Esophagus muscularis mucosa (tissue), 4 donors: ENCODE measurements at regions not wholly inside any gene's neighbourhood (a gene's known extent, or its start where the extent isn't known, plus 50 kb on each side); places are given as distances from the start of the nearest gene placed in this dataset.
"Not testable (repeated sequence)": the region's sequence is repeated elsewhere in the genome, so short reads cannot be mapped to it uniquely, and the experiment has no call there.

Source experiments
- DNase-seq: peaks from one replicate; pipeline ENCODE4 v3.0.0-alpha.2; 2017; ENCODE audit errors: extremely low spot score
- H3K27ac ChIP-seq, 4 donors: fragments of 200-600 bp; sonication (generic); replicated peaks in 1 of 4; 1 replicate in 3 of 4; 2 replicates in 1 of 4; pipeline ENCODE4 v1.5.1; 2016 to 2019; ENCODE audit warnings: mild to moderate bottlenecking in 1 of 4
- H3K27me3 ChIP-seq, 4 donors: fragments of 200-600 bp; sonication (generic); one replicate each; pipeline versions ENCODE4 v1.5.1 to v1.6.0; 2016 to 2019
- H3K36me3 ChIP-seq, 4 donors: fragments of 200-600 bp; sonication (generic); one replicate each; pipeline ENCODE4 v1.5.1; 2016 to 2019
- H3K4me1 ChIP-seq, 4 donors: fragments of 200-600 bp; sonication (generic); one replicate each; pipeline ENCODE4 v1.5.1; 2016 to 2019
- H3K4me3 ChIP-seq, 4 donors: fragments of 200-600 bp; sonication (generic); 1 replicate in 2 of 4; 2 replicates in 2 of 4; pipeline ENCODE4 v1.5.1; 2016 to 2019; ENCODE audit warnings: mild to moderate bottlenecking in 4 of 4, moderate library complexity in 1 of 4
- H3K9me3 ChIP-seq, 4 donors: fragments of 200-600 bp; sonication (generic); 1 replicate in 3 of 4; 2 replicates in 1 of 4; pipeline ENCODE4 v1.5.1; 2016 to 2019
- EP300 ChIP-seq: sonication (generic); formaldehyde crosslinking; IDR thresholded peaks from one replicate; pipeline ENCODE4 v1.6.1; 2017; ENCODE audit warnings: antibody characterized with exemption
- POLR2A ChIP-seq: fragments of 450-650 bp; IDR thresholded peaks from one replicate; pipeline ENCODE4 v1.6.1; 2017; ENCODE audit warnings: antibody characterized with exemption, moderate library complexity, mild to moderate bottlenecking, low read depth
- POLR2AphosphoS5 ChIP-seq, 2 donors: sonication (generic); formaldehyde crosslinking; IDR thresholded peaks; one replicate each; pipeline ENCODE4 v1.6.1; 2017; ENCODE audit warnings: antibody characterized with exemption in 2 of 2
- WGBS: methylation state at CpG from one replicate; pipeline ENCODE4 v1.1.5; 2018; 5-methylcytosine and 5-hydroxymethylcytosine counted together
- intact Hi-C: fragments of 100-400 bp; cut with DNase I; formaldehyde crosslinking; loops from one replicate; pipeline ENCODE4 v1.15.1; 2023
- TF ChIP-seq, protein P1 (sequence below), 3 experiments: fragments of 200-600 bp in 2 of 3; fragments of 450-650 bp in 1 of 3; sonication (generic) in 2 of 3; IDR thresholded peaks; one replicate each; pipeline ENCODE4 v1.5.1; 2017 to 2019; ENCODE audit warnings: antibody characterized with exemption in 3 of 3, mild to moderate bottlenecking in 2 of 3, moderate library complexity in 1 of 3

DNA sequence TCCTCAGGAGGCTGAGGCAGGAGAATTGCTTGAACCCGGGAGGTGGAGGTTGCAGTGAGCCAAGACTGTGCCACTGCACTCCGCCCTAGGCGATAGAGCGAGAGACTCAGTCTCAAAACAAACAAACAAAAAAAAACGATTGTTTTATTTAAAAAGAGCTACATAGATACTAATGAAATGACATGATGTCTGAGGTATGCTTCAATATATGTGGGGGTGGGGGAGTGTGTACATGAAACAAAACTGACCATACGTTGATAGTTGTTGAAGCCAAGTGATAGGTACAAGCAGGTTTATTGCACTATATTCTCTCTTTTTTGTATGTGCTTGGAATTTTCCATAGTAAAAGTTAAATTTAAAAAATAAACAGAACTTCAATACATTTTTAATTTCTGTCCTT is 240.1 kb downstream of the TFAP2A start:
- no peak for DNase-seq
- Histone ChIP-seq H3K27ac (no peak overlapping the region), H3K27me3 (no peaks in the 10 kb centered on the region), H3K9me3 (no peaks in the 10 kb centered on the region), H3K36me3 (no peaks in the 10 kb centered on the region), H3K4me3 (no peak overlapping the region), H3K4me1 (no peaks in the 10 kb centered on the region)
- intact Hi-C loops, result no loop called here
- WGBS, result 87% methylated on average over 6 of the region's 6 CpGs
- no peak for TF ChIP-seq EP300

DNA sequence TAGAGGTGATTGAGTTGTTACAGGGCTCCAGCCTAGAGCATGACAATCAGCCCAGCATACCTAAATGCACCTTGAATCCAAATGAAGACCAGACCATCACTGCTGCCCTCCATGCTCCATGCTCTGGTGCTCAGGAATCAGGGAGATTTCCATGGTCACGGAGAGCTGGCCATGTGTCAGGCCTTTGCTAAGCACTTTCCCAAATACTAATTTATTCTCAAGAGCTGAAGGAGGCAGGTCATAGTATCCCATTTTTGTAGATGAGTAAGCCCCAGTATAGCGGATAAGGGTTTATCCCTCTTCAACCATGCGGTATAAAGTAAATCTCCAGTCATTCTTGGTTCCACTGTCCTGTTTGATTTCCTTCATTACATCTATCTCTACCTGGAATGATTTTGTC is 240.8 kb downstream of the TFAP2A start:
- no peak overlapping the region for H3K4me3 ChIP-seq
- intact Hi-C loops, result no loop called here

DNA sequence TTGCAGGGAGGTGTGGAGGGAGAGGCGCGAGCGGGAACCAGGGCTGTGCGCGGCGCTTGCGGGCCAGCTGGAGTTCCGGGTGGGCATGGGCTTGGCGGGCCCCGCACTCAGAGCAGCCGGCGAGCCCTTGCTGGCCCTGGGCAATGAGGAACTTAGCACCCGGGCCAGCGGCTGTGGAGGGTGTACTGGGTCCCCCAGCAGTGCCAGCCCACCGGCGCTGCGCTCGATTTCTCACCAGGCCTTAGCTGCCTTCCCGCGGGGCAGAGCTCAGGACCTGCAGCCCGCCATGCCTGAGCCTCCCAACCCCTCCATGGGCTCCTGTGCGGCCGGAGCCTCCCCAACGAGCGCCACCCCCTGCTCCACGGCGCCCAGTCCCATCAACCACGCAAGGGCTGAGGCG is 243.2 kb downstream of the TFAP2A start:
- DNase-seq, H3K27ac ChIP-seq, H3K9me3 ChIP-seq, H3K36me3 ChIP-seq, H3K4me3 ChIP-seq, intact Hi-C loops, H3K27me3 ChIP-seq, H3K4me1 ChIP-seq: not testable (repeated sequence)
- WGBS, result 97% methylated on average over 12 of the region's 29 CpGs

More for the DNA sequence above, 240.8 kb downstream of the TFAP2A start:
- no peaks in the 10 kb centered on the region for H3K4me1 ChIP-seq
- H3K36me3 ChIP-seq, result no peaks in the 10 kb centered on the region
- H3K27ac ChIP-seq, result no peak overlapping the region
- TF ChIP-seq, protein P1, sequence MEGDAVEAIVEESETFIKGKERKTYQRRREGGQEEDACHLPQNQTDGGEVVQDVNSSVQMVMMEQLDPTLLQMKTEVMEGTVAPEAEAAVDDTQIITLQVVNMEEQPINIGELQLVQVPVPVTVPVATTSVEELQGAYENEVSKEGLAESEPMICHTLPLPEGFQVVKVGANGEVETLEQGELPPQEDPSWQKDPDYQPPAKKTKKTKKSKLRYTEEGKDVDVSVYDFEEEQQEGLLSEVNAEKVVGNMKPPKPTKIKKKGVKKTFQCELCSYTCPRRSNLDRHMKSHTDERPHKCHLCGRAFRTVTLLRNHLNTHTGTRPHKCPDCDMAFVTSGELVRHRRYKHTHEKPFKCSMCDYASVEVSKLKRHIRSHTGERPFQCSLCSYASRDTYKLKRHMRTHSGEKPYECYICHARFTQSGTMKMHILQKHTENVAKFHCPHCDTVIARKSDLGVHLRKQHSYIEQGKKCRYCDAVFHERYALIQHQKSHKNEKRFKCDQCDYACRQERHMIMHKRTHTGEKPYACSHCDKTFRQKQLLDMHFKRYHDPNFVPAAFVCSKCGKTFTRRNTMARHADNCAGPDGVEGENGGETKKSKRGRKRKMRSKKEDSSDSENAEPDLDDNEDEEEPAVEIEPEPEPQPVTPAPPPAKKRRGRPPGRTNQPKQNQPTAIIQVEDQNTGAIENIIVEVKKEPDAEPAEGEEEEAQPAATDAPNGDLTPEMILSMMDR (IDR thresholded peaks at IDR 0.05), result no peak
- no peak for TF ChIP-seq EP300
- no peak for TF ChIP-seq POLR2AphosphoS5 (IDR thresholded peaks at IDR 0.05)
- TF ChIP-seq POLR2A, result no peak
- DNase-seq, result no peak
- H3K27me3 ChIP-seq, result no peaks in the 10 kb centered on the region
- no peaks in the 10 kb centered on the region for H3K9me3 ChIP-seq
- 81% methylated on average over 3 of the region's 3 CpGs for WGBS

DNA sequence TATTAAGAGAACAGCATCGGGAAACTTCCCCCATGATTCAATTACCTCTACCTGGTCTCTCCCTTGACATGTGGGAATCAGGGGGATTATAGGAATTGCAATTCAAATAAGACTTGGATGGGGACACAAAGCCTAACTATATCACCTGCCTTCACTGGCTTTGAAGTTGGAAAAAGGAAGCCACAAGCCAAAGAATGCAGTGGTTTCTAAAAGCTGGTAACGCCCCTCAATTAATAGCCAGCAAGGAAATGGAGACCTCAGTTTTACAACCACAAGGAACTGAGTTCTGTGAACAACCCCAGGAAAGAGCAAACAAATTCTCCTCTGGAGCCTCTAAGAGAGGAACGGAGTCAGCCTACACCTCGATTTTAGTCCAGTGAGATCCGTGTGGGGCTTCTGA is 244.1 kb downstream of the TFAP2A start:
- 80% methylated on average over 5 of the region's 5 CpGs for WGBS
- no peak for TF ChIP-seq POLR2A
- TF ChIP-seq EP300, result no peak
- no peak for TF ChIP-seq POLR2AphosphoS5 (IDR thresholded peaks at IDR 0.05)
- TF ChIP-seq, protein P1 (IDR thresholded peaks at IDR 0.05), result no peak
- intact Hi-C loops, result no loop called here

DNA sequence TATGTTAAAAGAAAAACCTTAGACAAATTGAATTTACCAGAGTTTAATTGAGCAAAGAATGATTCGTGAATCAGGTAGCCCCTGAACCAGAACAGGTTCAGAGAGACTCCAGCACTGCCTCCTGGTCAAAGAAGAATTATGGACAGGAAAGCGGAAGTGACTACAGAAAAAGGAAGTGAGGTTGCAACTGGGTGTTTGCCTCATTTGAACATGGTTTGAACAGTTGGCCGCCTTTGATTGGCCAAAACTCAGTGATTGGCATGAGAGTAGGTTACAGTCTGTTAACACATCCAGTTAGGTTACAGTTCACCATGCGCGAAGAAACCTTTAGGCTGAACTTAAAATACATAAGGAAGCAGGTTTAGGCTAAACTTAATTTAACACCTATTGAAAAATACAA is 248.8 kb downstream of the TFAP2A start:
- no peak for DNase-seq
- Histone ChIP-seq H3K4me1 (no peaks in the 10 kb centered on the region), H3K36me3 (no peaks in the 10 kb centered on the region), H3K27ac (no peak overlapping the region), H3K27me3 (no peaks in the 10 kb centered on the region), H3K4me3 (no peak overlapping the region), H3K9me3 (no peaks in the 10 kb centered on the region)
- 89% methylated on average over 5 of the region's 5 CpGs for WGBS
- intact Hi-C loops, result no loop called here
- TF ChIP-seq POLR2AphosphoS5 (IDR thresholded peaks at IDR 0.05) (no peak), EP300 (no peak), POLR2A (no peak)
- TF ChIP-seq, protein P1 (IDR thresholded peaks at IDR 0.05), result no peak

More for the DNA sequence above, 244.1 kb downstream of the TFAP2A start:
- no peak overlapping the region for H3K4me3 ChIP-seq
- no peaks in the 10 kb centered on the region for H3K27me3 ChIP-seq
- DNase-seq, result no peak
- H3K9me3 ChIP-seq, result no peaks in the 10 kb centered on the region
- no peaks in the 10 kb centered on the region for H3K36me3 ChIP-seq
- H3K4me1 ChIP-seq, result no peaks in the 10 kb centered on the region
- no peak overlapping the region for H3K27ac ChIP-seq

DNA sequence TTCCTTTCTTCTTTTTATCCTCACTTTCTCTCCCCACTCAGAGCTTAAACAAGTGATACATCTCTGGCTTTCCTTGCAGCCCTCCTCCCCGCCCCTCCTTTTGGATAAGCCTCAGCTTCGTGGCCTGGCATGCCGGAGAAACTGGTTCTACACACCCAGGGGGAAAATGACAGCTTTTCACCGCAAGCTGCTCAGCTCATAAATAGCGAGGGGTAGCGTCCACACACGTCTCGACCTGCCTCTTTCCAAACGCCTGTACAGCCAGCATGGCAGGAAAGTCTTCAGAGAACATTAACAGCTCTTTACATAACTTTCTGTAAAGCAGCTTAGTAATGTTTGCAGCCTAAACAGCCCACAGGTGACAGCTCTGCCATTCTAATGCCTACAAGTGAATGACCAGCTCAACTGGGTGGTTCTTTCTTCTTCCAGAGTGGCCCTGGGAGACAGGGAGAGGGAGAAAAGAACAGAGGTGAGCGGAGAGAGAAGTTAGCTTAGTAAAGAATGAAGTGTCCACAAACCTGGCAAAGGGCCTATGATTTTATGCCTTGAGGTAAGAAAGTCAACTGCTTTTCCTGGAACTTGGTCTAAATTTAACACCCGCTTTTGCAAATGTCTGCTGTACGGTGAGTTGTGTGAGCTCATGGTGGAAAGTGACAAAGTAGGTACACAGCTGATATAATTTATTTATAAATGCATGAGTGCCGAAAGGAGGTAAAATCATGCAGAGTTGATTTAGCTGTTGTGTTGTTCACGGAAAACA is 251.5 kb downstream of the TFAP2A start:
- Histone ChIP-seq H3K27me3 (no peaks in the 10 kb centered on the region), H3K27ac (no peak overlapping the region), H3K4me3 (no peak overlapping the region), H3K36me3 (no peaks in the 10 kb centered on the region), H3K4me1 (no peaks in the 10 kb centered on the region), H3K9me3 (peaks cover 0 to 6% (median 0%) of the 10 kb centered on the region in 4 donors)
- no peak for DNase-seq
- 61% methylated on average over 14 of the region's 14 CpGs for WGBS
- TF ChIP-seq, protein P1 (IDR thresholded peaks at IDR 0.05), result no peak
- TF ChIP-seq POLR2A (no peak), POLR2AphosphoS5 (IDR thresholded peaks at IDR 0.05) (no peak), EP300 (no peak)
- intact Hi-C loops, result no loop called here
